Uterus (tissue), 3 donors: ENCODE measurements at regions not wholly inside any gene's neighbourhood (a gene's known extent, or its start where the extent isn't known, plus 50 kb on each side); places are given as distances from the start of the nearest gene placed in this dataset.

Experiments
- DNase-seq, 2 donors: peaks; one replicate each; pipeline ENCODE4 v3.0.0-alpha.2; 2019 to 2020
- H3K27ac ChIP-seq, 2 donors: fragments of 200-600 bp; sonication (generic); 1 replicate in 1 of 2; 2 replicates in 1 of 2; pipeline ENCODE4 v1.5.1; 2016 to 2018
- H3K27me3 ChIP-seq, 2 donors: fragments of 200-600 bp; sonication (generic); one replicate each; pipeline ENCODE4 v1.5.1; 2018 to 2019; ENCODE audit warnings: control low read depth in 1 of 2
- H3K36me3 ChIP-seq, 2 donors: fragments of 200-600 bp; sonication (generic); one replicate each; pipeline ENCODE4 v1.5.1; 2019; ENCODE audit warnings: control low read depth in 1 of 2
- H3K4me1 ChIP-seq, 2 donors: fragments of 200-600 bp; sonication (generic); one replicate each; pipeline ENCODE4 v1.5.1; 2018 to 2019; ENCODE audit warnings: control low read depth in 1 of 2
- H3K4me3 ChIP-seq, 2 donors: fragments of 200-600 bp; sonication (generic); 1 replicate in 1 of 2; 2 replicates in 1 of 2; pipeline ENCODE4 v1.5.1; 2018 to 2019; ENCODE audit warnings: mild to moderate bottlenecking in 1 of 2
- H3K9me3 ChIP-seq, 2 donors: fragments of 200-600 bp; sonication (generic); one replicate each; pipeline ENCODE4 v1.5.1; 2019; ENCODE audit warnings: control low read depth in 1 of 2
- POLR2A ChIP-seq, 2 donors: fragments of 450-650 bp; IDR thresholded peaks; one replicate each; pipeline ENCODE4 v1.6.1; 2016; ENCODE audit warnings: antibody characterized with exemption in 2 of 2, mild to moderate bottlenecking in 1 of 2, moderate library complexity in 1 of 2
- intact Hi-C: fragments of 100-400 bp; cut with DNase I; formaldehyde crosslinking; loops from one replicate; pipeline ENCODE4 v1.15.1; 2023; ENCODE audit warnings: low total_unique reads
- TF ChIP-seq, protein P1 (sequence below), 4 experiments: fragments of 200-600 bp in 2 of 4; fragments of 450-650 bp in 2 of 4; sonication (generic) in 2 of 4; IDR thresholded peaks; one replicate each; pipeline ENCODE4 v1.5.1; 2016 to 2019; ENCODE audit warnings: antibody characterized with exemption in 4 of 4, mild to moderate bottlenecking in 2 of 4, moderate library complexity in 1 of 4
- donor health status: DM: yes; HTN: yes; CAD: no.

DNA sequence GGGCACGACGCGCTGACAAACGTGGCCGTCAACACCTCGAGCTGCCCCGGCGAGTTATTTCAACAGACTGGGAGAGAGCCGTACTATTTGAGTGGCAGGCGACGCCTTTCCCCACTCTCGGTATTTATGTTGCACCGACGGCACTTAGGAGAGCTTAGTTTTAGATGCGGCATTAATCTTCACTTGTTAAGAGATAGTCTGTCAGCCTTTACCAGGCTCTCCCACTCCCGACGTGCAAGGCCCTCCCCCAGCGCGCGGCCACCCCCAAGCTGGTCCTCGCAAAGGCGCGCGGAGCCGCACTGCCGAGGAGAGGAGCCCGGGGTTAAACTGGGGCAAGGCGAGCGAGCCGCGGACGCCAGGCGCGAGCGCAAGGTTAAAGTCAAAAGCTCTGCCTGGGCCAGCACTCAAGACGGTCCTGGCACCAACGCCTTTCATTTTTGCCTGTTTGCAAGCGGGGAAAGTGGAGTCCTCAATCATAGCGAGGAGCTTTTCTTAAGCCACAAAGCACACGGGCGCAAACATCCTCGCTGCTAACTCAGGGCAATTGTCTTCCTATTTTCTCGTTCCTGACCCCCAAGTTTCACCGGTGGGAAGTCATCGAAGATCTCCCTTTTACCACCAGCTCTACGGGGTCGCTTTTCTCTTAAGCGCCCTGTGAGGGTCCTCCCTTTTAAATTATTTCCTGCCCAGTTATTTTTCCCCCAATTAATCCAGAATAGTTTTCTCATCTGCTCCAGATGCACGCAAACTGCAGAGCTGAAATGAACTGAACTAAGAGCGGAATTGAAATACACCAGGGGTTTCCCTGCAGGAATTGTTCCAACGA lies 86.6 kb downstream of the NR2F2 start:
- TF ChIP-seq POLR2A (IDR thresholded peaks at IDR 0.05) = no peak
- TF ChIP-seq, protein P1, sequence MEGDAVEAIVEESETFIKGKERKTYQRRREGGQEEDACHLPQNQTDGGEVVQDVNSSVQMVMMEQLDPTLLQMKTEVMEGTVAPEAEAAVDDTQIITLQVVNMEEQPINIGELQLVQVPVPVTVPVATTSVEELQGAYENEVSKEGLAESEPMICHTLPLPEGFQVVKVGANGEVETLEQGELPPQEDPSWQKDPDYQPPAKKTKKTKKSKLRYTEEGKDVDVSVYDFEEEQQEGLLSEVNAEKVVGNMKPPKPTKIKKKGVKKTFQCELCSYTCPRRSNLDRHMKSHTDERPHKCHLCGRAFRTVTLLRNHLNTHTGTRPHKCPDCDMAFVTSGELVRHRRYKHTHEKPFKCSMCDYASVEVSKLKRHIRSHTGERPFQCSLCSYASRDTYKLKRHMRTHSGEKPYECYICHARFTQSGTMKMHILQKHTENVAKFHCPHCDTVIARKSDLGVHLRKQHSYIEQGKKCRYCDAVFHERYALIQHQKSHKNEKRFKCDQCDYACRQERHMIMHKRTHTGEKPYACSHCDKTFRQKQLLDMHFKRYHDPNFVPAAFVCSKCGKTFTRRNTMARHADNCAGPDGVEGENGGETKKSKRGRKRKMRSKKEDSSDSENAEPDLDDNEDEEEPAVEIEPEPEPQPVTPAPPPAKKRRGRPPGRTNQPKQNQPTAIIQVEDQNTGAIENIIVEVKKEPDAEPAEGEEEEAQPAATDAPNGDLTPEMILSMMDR (IDR thresholded peaks at IDR 0.05) = no peak
- H3K27me3 ChIP-seq = peaks cover 19 to 22% of the 10 kb centered on the region in 2 donors
- no peak overlapping the region for H3K27ac ChIP-seq
- DNase-seq = peak in 1 of 2 donors; percentile 26
- intact Hi-C loops = no loop called here
- no peaks in the 10 kb centered on the region for H3K36me3 ChIP-seq
- no peaks in the 10 kb centered on the region for H3K4me1 ChIP-seq
- H3K9me3 ChIP-seq = no peaks in the 10 kb centered on the region
- peak overlapping the region; percentile 8 to 13 for H3K4me3 ChIP-seq

DNA sequence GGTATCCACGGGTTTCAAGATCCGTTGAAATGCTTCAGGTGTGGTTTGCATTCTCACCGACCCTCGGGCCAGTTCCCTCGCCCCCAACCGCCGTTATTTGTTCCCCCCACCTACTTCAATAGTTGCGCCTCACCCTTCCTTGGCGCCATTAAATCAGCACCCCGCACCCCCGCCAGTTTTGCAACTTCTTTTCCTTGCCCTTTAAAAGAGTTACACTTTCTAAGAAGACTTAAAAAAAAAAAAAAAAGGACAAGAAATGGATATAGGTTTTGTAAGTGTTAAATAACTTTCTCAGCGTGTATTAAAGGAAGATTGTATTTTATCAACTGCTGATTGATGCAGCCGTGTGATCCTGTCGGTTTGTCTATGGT lies 87.2 kb downstream of the NR2F2 start:
- H3K4me1 ChIP-seq = no peaks in the 10 kb centered on the region
- intact Hi-C loops = no loop called here
- peaks cover 16 to 19% of the 10 kb centered on the region in 2 donors for H3K27me3 ChIP-seq
- no peak overlapping the region for H3K27ac ChIP-seq
- H3K36me3 ChIP-seq = no peaks in the 10 kb centered on the region
- H3K4me3 ChIP-seq = no peak overlapping the region
- TF ChIP-seq, protein P1 (IDR thresholded peaks at IDR 0.05) = no peak
- TF ChIP-seq POLR2A (IDR thresholded peaks at IDR 0.05) = no peak
- DNase-seq = no peak
- H3K9me3 ChIP-seq = no peaks in the 10 kb centered on the region

DNA sequence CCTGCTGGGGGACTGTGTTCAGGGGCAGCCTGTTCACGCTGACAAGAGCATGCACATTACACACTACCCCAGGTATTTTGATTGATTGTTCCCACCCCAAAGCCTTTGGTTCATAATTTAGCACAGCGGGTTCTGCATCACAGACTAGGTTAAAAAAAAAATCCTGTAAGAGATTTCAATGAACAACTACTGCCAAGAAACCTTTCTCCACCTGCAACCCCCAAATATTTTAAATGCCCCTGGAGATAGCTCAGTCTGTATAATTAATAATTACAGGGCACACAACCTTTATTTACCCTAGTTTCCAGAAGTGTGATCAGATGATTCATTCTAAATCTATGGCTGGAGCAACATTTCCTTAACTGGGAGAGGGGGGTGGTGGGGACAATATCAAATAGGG lies 87.6 kb downstream of the NR2F2 start:
- intact Hi-C loops = no loop called here
- H3K27ac ChIP-seq = no peak overlapping the region
- TF ChIP-seq, protein P1 (IDR thresholded peaks at IDR 0.05) = no peak
- no peak for TF ChIP-seq POLR2A (IDR thresholded peaks at IDR 0.05)

GRCh38 chr15:96421178-96421601 lies 90.7 kb downstream of the NR2F2 start:
- no peak overlapping the region for H3K4me3 ChIP-seq
- no peak overlapping the region for H3K27ac ChIP-seq
- no peaks in the 10 kb centered on the region for H3K36me3 ChIP-seq
- H3K27me3 ChIP-seq = peaks cover 12 to 18% of the 10 kb centered on the region in 2 donors
- no peaks in the 10 kb centered on the region for H3K4me1 ChIP-seq
- intact Hi-C loops = no loop called here
- TF ChIP-seq, protein P1 (IDR thresholded peaks at IDR 0.05) = no peak
- no peak for TF ChIP-seq POLR2A (IDR thresholded peaks at IDR 0.05)
- no peak for DNase-seq
- no peaks in the 10 kb centered on the region for H3K9me3 ChIP-seq

More for the DNA sequence above, 87.6 kb downstream of the NR2F2 start:
- no peaks in the 10 kb centered on the region for H3K36me3 ChIP-seq
- H3K4me3 ChIP-seq = no peak overlapping the region
- H3K9me3 ChIP-seq = no peaks in the 10 kb centered on the region
- no peak for DNase-seq
- H3K4me1 ChIP-seq = no peaks in the 10 kb centered on the region
- H3K27me3 ChIP-seq = peaks cover 16 to 19% of the 10 kb centered on the region in 2 donors

- no peak overlapping the region for H3K4me3 ChIP-seq
- H3K27ac ChIP-seq = no peak overlapping the region
- no peak for DNase-seq
- intact Hi-C loops = no loop called here
- peaks cover 6 to 13% of the 10 kb centered on the region in 2 donors for H3K27me3 ChIP-seq
- no peaks in the 10 kb centered on the region for H3K9me3 ChIP-seq
- H3K4me1 ChIP-seq = no peaks in the 10 kb centered on the region
- no peaks in the 10 kb centered on the region for H3K36me3 ChIP-seq
- TF ChIP-seq POLR2A (IDR thresholded peaks at IDR 0.05) = no peak
- TF ChIP-seq, protein P1 (IDR thresholded peaks at IDR 0.05) = no peak
These were observed 91.6 kb downstream of the NR2F2 start for GRCh38 chr15:96422125-96422524.
